Subcutaneous abdominal adipose tissue (tissue), 5 donors: ENCODE measurements at regions not wholly inside any gene's neighbourhood (a gene's known extent, or its start where the extent isn't known, plus 50 kb on each side); places are given as distances from the start of the nearest gene placed in this dataset.

Source experiments
- H3K27ac ChIP-seq: one replicate; pipeline ENCODE4 v1.7.0; 2013; ENCODE audit warnings: low read depth, mild to moderate bottlenecking, inconsistent platforms, low read length, moderate library complexity
- H3K27me3 ChIP-seq, 5 donors: one replicate each; pipeline ENCODE4 v1.7.0; 2013; ENCODE audit warnings: low read length in 5 of 5, inconsistent platforms in 1 of 5; ENCODE audit not compliant: control insufficient read depth in 5 of 5, insufficient read depth in 4 of 5
- H3K36me3 ChIP-seq, 5 donors: one replicate each; pipeline ENCODE4 v1.7.0; 2013; ENCODE audit warnings: low read length in 5 of 5; ENCODE audit not compliant: control insufficient read depth in 5 of 5, insufficient read depth in 5 of 5
- H3K4me1 ChIP-seq, 5 donors: one replicate each; pipeline ENCODE4 v1.7.0; 2013; ENCODE audit warnings: low read length in 5 of 5, mild to moderate bottlenecking in 3 of 5, moderate library complexity in 1 of 5; ENCODE audit not compliant: control insufficient read depth in 5 of 5, insufficient read depth in 5 of 5
- H3K4me3 ChIP-seq, 5 donors: one replicate each; pipeline ENCODE4 v1.7.0; 2013; ENCODE audit warnings: low read length in 5 of 5, low read depth in 1 of 5
- H3K9ac ChIP-seq, 5 donors: one replicate each; pipeline ENCODE4 v1.7.0; 2013; ENCODE audit warnings: low read length in 5 of 5, mild to moderate bottlenecking in 4 of 5, moderate library complexity in 3 of 5
- H3K9me3 ChIP-seq, 5 donors: one replicate each; pipeline ENCODE4 v1.7.0; 2013; ENCODE audit warnings: low read length in 5 of 5; ENCODE audit not compliant: control insufficient read depth in 5 of 5
- donor health status: healthy.
- donor health status: healthy.
- donor health status: healthy.
- donor health status: healthy.
- donor health status: healthy.

DNA sequence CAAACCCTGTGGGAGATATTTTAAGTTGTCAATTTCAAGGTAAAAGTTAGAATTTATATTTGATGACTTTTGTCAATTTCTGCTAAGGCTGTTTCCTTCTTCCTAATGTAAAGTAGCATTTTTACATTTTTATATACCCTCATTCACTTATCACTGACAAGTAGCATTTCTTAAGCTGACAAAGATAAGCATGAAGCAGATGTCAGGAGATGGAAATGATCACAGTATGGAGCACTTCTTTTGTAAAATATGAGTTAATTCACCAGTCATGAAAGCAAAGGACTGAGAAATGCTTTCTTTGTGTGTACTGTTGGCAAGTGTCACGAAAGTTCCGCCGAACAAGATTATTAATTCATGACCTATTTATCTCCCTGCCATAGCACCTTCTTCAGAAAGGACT lies 503.9 kb downstream of the DNAJB9 start:
- H3K4me3 ChIP-seq: no peak overlapping the region
- no peaks in the 10 kb centered on the region for H3K36me3 ChIP-seq
- H3K27me3 ChIP-seq: no peaks in the 10 kb centered on the region
- no peaks in the 10 kb centered on the region for H3K4me1 ChIP-seq
- no peak overlapping the region for H3K9ac ChIP-seq
- H3K27ac ChIP-seq: no peak overlapping the region
- no peaks in the 10 kb centered on the region for H3K9me3 ChIP-seq

DNA sequence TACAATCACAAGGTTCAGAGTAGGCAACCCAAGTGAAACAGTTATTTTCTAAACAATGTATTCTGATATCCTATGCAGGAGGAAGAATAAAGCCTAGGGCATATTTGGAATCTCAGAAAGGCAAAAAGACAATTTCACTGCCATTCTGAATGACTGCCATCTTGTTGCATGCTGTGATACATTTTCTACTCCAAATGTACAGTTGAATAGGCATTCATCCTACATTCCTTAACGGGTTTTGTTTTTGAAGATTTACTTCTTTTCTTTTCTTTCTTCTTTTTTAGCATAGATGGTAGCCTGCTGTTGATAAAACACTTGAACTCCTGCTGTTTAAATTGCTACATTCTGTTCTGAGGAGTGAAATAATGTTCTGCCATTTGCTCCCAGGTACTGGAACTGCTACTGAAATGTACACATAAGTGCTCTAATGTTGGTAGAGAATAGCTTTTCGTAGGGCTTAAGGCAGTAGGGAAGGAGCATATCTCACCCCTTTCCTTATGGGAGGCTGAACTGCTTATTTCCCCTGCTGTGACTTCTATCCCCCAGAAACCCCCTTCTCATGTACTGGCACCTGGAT lies 506.8 kb downstream of the DNAJB9 start:
- Histone ChIP-seq H3K4me3 (no peak overlapping the region), H3K4me1 (no peaks in the 10 kb centered on the region), H3K9me3 (no peaks in the 10 kb centered on the region), H3K27me3 (no peaks in the 10 kb centered on the region), H3K27ac (no peak overlapping the region), H3K9ac (no peak overlapping the region), H3K36me3 (no peaks in the 10 kb centered on the region)

DNA sequence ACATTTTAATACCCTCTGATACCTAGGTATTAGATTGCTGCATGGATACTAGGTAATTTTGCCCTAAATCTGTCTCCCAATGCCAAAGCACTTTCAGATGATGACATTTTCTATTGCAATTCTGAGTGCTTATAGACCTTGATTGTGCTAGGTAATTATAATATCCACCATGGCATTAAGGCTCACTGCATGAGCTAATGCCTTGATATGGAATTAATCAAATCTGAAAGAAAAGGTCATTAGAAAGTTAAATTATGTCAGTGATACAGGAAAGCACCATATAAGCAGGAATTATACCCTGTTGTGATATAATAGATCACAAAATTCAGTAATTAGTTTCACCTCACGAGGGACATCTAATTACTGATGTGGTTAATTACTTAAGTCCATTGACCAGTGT lies 521.4 kb downstream of the DNAJB9 start:
- no peaks in the 10 kb centered on the region for H3K36me3 ChIP-seq
- H3K4me1 ChIP-seq: no peaks in the 10 kb centered on the region
- H3K9me3 ChIP-seq: peaks cover 0 to 4% (median 0%) of the 10 kb centered on the region in 5 donors
- no peaks in the 10 kb centered on the region for H3K27me3 ChIP-seq
- no peak overlapping the region for H3K4me3 ChIP-seq
- H3K27ac ChIP-seq: no peak overlapping the region
- no peak overlapping the region for H3K9ac ChIP-seq

DNA sequence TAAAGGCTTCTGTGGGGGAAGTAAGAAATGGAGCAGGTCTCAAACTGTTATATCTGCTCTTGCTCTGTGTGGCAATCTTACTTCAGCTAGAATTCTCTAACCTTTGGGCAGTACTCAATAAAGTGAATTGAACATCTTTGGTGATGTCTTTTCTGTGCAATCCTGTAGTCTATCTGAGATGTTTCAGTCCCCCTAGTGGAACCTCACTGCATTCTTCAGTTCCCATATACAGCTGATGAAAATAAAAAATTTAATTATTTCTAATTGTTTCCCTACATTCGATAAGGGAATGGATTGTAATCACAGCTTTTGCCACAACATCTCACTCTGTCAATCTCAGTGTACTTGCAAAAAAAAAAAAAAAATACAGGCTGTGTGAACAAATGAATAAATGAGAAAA lies 522.6 kb downstream of the DNAJB9 start:
- peaks cover 0 to 4% (median 0%) of the 10 kb centered on the region in 5 donors for H3K9me3 ChIP-seq
- H3K36me3 ChIP-seq: no peaks in the 10 kb centered on the region
- no peaks in the 10 kb centered on the region for H3K27me3 ChIP-seq
- no peak overlapping the region for H3K9ac ChIP-seq
- H3K4me1 ChIP-seq: no peaks in the 10 kb centered on the region
- no peak overlapping the region for H3K27ac ChIP-seq
- no peak overlapping the region for H3K4me3 ChIP-seq

DNA sequence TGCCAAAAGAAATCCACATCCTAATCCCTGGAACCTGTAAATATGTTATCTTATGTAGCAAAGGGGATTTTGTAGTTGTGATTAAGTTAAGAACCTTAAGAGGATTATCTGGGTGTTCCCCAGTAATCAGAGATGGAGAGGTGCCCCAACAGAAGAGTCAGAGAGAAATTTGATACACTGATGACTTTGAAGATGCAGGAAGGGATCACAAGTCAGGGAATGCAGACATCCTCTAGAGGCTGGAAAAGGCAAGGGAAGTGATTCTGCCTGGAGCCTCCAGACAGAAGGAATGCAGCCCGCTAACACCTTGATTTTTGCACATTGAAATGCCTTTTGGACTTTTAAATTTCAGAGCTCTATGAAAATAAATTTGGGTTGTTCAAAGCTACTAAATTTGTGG lies 531.7 kb downstream of the DNAJB9 start:
- no peaks in the 10 kb centered on the region for H3K27me3 ChIP-seq
- H3K4me3 ChIP-seq: no peak overlapping the region
- no peak overlapping the region for H3K27ac ChIP-seq
- H3K4me1 ChIP-seq: no peaks in the 10 kb centered on the region
- H3K9ac ChIP-seq: no peak overlapping the region
- H3K9me3 ChIP-seq: no peaks in the 10 kb centered on the region
- no peaks in the 10 kb centered on the region for H3K36me3 ChIP-seq

DNA sequence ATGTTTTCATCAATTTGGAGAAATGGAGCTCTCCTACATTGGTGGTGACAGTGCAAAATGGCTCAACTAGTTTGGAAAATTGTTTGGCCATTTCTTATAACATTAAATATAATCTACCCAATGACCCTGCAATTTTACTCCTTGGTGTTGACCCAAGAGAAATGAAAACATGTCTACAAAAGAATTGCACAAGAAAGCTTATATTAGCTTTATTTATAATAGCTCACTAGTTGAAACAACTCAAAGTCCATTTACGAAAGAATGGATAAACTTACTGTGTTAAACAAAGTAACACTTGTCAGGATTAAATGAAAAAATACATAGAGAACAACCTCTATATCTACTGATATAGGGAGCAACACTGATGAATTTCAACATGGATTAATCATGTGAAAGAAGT lies 539.9 kb downstream of the DNAJB9 start:
- no peak overlapping the region for H3K27ac ChIP-seq
- H3K9me3 ChIP-seq: no peaks in the 10 kb centered on the region
- H3K36me3 ChIP-seq: no peaks in the 10 kb centered on the region
- no peaks in the 10 kb centered on the region for H3K4me1 ChIP-seq
- H3K27me3 ChIP-seq: no peaks in the 10 kb centered on the region
- H3K9ac ChIP-seq: no peak overlapping the region
- H3K4me3 ChIP-seq: no peak overlapping the region

DNA sequence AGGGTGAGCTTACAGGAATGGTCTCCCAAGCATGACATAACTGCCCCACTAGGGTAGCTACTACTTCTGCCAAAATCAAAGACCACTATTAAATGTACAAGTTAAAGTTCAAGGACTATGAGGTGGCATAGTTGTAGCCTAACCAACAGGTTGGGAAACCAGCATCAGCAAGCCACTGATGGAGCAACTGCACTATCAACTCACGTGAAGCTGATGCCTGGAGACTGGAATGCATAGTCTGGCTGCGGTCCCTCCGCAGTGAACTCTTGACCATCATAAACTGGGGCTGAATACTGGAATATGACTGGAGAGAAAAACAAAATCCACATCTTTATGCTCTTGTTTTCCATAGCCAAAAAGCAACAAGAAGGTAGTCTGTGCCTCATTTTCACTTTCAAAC lies 541.4 kb downstream of the DNAJB9 start:
- H3K27me3 ChIP-seq: no peaks in the 10 kb centered on the region
- H3K4me1 ChIP-seq: no peaks in the 10 kb centered on the region
- no peaks in the 10 kb centered on the region for H3K9me3 ChIP-seq
- no peaks in the 10 kb centered on the region for H3K36me3 ChIP-seq
- no peak overlapping the region for H3K9ac ChIP-seq
- no peak overlapping the region for H3K27ac ChIP-seq
- no peak overlapping the region for H3K4me3 ChIP-seq

DNA sequence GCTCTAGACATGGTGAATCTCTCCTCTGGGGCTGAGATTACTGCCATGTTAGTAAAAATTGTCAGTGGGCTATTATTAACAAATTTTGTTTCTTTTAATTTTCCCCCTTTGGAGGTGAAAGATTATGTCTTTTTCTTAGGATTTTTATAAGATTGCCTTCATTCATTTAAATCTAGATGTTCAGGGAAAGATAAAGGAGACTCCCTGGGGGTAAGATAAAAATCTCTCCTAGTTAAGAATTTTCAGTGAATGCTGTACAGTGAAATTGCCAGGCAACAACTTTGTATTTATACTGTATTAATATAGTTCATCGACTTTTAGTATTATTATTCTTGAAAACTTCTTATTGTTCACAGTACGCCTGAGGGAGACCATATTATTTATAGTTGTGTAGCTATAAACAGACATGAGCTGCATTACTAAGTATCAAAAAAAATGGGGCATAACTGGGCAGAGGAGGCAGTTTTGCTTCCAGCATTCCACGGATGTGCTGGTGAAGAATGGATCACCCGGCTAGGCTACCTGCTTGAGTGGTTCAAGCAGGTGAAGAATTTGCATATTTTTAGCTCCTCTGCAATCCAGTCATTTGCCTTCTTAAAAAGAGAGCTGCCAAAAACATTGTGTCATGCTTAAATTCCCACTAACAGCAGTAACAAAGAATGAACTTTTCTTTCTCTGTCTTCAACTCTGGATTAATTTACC lies 552.1 kb downstream of the DNAJB9 start:
- no peaks in the 10 kb centered on the region for H3K27me3 ChIP-seq
- no peak overlapping the region for H3K4me3 ChIP-seq
- no peaks in the 10 kb centered on the region for H3K4me1 ChIP-seq
- H3K9ac ChIP-seq: no peak overlapping the region
- no peaks in the 10 kb centered on the region for H3K9me3 ChIP-seq
- no peaks in the 10 kb centered on the region for H3K36me3 ChIP-seq
- H3K27ac ChIP-seq: no peak overlapping the region

DNA sequence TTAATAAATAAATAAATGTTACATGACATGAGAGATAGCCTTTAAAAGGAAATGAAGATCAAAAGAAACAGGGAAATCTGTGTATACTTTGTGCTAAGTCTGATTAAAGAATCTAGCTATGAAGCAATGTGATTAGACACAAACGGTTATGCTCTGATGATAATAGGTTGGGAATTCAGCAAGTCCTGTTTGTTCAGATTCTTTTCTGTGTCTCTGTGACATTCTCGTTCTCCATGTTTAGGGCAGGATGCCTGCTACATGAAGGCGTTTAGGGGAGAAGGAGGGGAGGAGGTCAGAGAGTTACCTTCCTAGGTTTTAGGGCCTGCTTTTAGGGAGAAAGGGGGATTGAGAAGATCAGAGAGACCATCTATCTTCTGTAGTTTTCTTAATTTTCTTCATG lies 555.3 kb downstream of the DNAJB9 start:
- H3K36me3 ChIP-seq: no peaks in the 10 kb centered on the region
- no peak overlapping the region for H3K9ac ChIP-seq
- H3K4me1 ChIP-seq: no peaks in the 10 kb centered on the region
- no peaks in the 10 kb centered on the region for H3K27me3 ChIP-seq
- H3K27ac ChIP-seq: no peak overlapping the region
- no peak overlapping the region for H3K4me3 ChIP-seq
- no peaks in the 10 kb centered on the region for H3K9me3 ChIP-seq

DNA sequence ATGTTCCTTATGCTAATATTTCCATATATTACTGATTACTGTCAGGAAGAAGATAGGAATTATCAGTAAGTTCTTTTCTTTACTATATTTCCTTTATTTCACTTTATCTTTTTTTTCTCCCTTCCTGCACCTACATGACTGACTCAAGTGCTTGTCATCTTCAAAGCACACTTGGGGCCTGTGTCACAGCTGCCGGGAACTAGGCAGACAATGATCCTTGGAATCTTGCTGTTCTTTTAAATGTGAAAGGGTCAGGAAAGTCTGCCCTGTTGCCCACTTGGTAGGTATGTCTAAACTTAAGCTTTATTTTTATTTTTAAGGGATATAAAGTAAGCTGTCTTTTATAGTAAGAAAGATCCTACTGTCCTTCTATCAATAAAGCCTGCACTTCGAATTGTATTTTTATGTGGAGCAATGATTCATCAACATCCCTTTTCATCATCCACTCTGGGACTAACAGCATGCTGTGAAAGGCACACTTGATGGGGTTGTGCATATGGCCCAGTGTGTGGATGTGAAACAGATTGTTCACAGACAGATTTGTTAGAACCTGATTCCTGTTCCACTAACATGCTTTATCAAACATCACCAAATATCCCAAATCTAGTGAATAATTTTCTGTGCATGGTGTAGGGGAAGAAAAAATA lies 556.9 kb downstream of the DNAJB9 start:
- Histone ChIP-seq H3K9me3 (no peaks in the 10 kb centered on the region), H3K4me1 (no peaks in the 10 kb centered on the region), H3K9ac (no peak overlapping the region), H3K27me3 (no peaks in the 10 kb centered on the region), H3K4me3 (no peak overlapping the region), H3K27ac (no peak overlapping the region), H3K36me3 (no peaks in the 10 kb centered on the region)
